ENCODE measurements at regions not wholly inside any gene's neighbourhood (a gene's known extent, or its start where the extent isn't known, plus 50 kb on each side); places are given as distances from the start of the nearest gene placed in this dataset.

DNA sequence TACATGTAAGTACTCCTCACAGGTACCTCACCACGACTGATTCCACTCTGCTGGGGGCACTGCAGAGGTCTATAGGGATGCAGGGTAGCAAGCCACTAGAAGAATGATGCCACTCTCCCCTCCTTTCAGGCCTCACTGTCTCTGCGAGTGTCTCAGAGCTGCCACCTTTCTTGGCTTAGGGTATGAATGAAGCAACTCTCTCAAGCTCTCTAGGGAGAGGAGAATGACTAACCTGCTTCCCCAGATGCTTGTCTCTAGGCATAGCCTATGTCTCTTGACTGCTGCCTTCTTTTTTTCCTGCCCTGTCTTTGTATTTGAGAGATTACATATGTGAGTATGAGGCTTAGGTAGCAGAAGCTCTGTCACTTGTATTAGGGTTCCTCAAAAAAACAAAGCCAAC lies 566.5 kb upstream of the ATP2B1 start:
- TF ChIP-seq CTCF (IDR thresholded peaks at IDR 0.05; ENCODE audit: low read depth, low read length, poor library complexity, severe bottlenecking) (no peak), EZH2phosphoT487 (IDR thresholded peaks at IDR 0.05; ENCODE audit: borderline replicate concordance, low read length) (no peak)
